ENCODE measurements at regions not wholly inside any gene's neighbourhood (a gene's known extent, or its start where the extent isn't known, plus 50 kb on each side); places are given as distances from the start of the nearest gene placed in this dataset.

- Mint-ChIP-seq H3K4me1 (peaks cover 21% of the 10 kb centered on the region), H3K36me3 (no peaks in the 10 kb centered on the region), H3K9me3 (no peaks in the 10 kb centered on the region), H3K4me3 (no peak overlapping the region), H3K27me3 (ENCODE audit: low read depth) (no peaks in the 10 kb centered on the region), H3K27ac (no peak overlapping the region; the same call in 1 of the 2 replicates)
- ChIA-PET CTCF (no interaction called here), POLR2A (no interaction called here)
- DNase-seq (ENCODE audit: low spot score) (no peak), ATAC-seq (no peak)
- TF ChIP-seq ZBTB43 (CRISPR knock-in tag; IDR thresholded peaks at IDR 0.05) (no peak), FOXK1 (CRISPR knock-in tag; IDR thresholded peaks at IDR 0.05) (no peak), NFATC4 (CRISPR knock-in tag; IDR thresholded peaks at IDR 0.05) (no peak), RELA (CRISPR knock-in tag; IDR thresholded peaks at IDR 0.05; ENCODE audit: borderline replicate concordance) (no peak), TEAD1 (CRISPR knock-in tag; IDR thresholded peaks at IDR 0.05) (no peak), E2F4 (CRISPR knock-in tag; IDR thresholded peaks at IDR 0.05; ENCODE audit: borderline replicate concordance, low read depth) (no peak), ZMAT4 (CRISPR knock-in tag; IDR thresholded peaks at IDR 0.05) (no peak), ZNF138 (CRISPR knock-in tag; conservative IDR thresholded peaks at IDR 0.05) (no peak), RORB (CRISPR knock-in tag; IDR thresholded peaks at IDR 0.05) (no peak), CREB1 (CRISPR knock-in tag; IDR thresholded peaks at IDR 0.05) (no peak), ZNF423 (CRISPR knock-in tag; IDR thresholded peaks at IDR 0.05) (no peak), SP1 (CRISPR knock-in tag; conservative IDR thresholded peaks at IDR 0.05) (no peak)
- TF ChIP-seq, protein P1, sequence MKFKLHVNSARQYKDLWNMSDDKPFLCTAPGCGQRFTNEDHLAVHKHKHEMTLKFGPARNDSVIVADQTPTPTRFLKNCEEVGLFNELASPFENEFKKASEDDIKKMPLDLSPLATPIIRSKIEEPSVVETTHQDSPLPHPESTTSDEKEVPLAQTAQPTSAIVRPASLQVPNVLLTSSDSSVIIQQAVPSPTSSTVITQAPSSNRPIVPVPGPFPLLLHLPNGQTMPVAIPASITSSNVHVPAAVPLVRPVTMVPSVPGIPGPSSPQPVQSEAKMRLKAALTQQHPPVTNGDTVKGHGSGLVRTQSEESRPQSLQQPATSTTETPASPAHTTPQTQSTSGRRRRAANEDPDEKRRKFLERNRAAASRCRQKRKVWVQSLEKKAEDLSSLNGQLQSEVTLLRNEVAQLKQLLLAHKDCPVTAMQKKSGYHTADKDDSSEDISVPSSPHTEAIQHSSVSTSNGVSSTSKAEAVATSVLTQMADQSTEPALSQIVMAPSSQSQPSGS (CRISPR knock-in tag; IDR thresholded peaks at IDR 0.05; ENCODE audit: borderline replicate concordance, low read depth) = no peak
- TF ChIP-seq, protein P2, sequence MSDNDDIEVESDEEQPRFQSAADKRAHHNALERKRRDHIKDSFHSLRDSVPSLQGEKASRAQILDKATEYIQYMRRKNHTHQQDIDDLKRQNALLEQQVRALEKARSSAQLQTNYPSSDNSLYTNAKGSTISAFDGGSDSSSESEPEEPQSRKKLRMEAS (CRISPR knock-in tag; IDR thresholded peaks at IDR 0.05) = no peak
- TF ChIP-seq, protein P3, sequence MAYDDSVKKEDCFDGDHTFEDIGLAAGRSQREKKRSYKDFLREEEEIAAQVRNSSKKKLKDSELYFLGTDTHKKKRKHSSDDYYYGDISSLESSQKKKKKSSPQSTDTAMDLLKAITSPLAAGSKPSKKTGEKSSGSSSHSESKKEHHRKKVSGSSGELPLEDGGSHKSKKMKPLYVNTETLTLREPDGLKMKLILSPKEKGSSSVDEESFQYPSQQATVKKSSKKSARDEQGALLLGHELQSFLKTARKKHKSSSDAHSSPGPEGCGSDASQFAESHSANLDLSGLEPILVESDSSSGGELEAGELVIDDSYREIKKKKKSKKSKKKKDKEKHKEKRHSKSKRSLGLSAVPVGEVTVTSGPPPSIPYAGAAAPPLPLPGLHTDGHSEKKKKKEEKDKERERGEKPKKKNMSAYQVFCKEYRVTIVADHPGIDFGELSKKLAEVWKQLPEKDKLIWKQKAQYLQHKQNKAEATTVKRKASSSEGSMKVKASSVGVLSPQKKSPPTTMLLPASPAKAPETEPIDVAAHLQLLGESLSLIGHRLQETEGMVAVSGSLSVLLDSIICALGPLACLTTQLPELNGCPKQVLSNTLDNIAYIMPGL (CRISPR knock-in tag; IDR thresholded peaks at IDR 0.05) = no peak
Measured at GRCh38 chrX:13194291-13195103, 125.4 kb downstream of the ATXN3L start.

GRCh38 chrX:13190051-13190450 is 129.8 kb downstream of the ATXN3L start:
- DNase-seq (ENCODE audit: low spot score) = no peak
- Mint-ChIP-seq H3K4me1 (peaks cover 2% of the 10 kb centered on the region), H3K36me3 (no peaks in the 10 kb centered on the region), H3K9me3 (no peaks in the 10 kb centered on the region), H3K4me3 (no peak overlapping the region), H3K27me3 (ENCODE audit: low read depth) (no peaks in the 10 kb centered on the region; the same call in 1 of the 2 replicates), H3K27ac (no peak overlapping the region)
- ChIA-PET CTCF (no interaction called here), POLR2A (no interaction called here)
- ATAC-seq = no peak
- TF ChIP-seq PRRX2 (CRISPR knock-in tag; IDR thresholded peaks at IDR 0.05) (no peak), ZBTB43 (CRISPR knock-in tag; IDR thresholded peaks at IDR 0.05) (no peak), ZNF232 (CRISPR knock-in tag; IDR thresholded peaks at IDR 0.05) (no peak), FOXP4 (CRISPR knock-in tag; IDR thresholded peaks at IDR 0.05) (no peak), NR1H2 (CRISPR knock-in tag; IDR thresholded peaks at IDR 0.05) (no peak), EMX1 (CRISPR knock-in tag; IDR thresholded peaks at IDR 0.05) (no peak), ELF4 (CRISPR knock-in tag; IDR thresholded peaks at IDR 0.05; ENCODE audit: low read depth) (no peak)
- TF ChIP-seq, protein P4, sequence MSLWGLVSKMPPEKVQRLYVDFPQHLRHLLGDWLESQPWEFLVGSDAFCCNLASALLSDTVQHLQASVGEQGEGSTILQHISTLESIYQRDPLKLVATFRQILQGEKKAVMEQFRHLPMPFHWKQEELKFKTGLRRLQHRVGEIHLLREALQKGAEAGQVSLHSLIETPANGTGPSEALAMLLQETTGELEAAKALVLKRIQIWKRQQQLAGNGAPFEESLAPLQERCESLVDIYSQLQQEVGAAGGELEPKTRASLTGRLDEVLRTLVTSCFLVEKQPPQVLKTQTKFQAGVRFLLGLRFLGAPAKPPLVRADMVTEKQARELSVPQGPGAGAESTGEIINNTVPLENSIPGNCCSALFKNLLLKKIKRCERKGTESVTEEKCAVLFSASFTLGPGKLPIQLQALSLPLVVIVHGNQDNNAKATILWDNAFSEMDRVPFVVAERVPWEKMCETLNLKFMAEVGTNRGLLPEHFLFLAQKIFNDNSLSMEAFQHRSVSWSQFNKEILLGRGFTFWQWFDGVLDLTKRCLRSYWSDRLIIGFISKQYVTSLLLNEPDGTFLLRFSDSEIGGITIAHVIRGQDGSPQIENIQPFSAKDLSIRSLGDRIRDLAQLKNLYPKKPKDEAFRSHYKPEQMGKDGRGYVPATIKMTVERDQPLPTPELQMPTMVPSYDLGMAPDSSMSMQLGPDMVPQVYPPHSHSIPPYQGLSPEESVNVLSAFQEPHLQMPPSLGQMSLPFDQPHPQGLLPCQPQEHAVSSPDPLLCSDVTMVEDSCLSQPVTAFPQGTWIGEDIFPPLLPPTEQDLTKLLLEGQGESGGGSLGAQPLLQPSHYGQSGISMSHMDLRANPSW (CRISPR knock-in tag; conservative IDR thresholded peaks at IDR 0.05; ENCODE audit: low read depth) = no peak

All from WTC11 (cell line).